ENCODE measurements at regions not wholly inside any gene's neighbourhood (a gene's known extent, or its start where the extent isn't known, plus 50 kb on each side); places are given as distances from the start of the nearest gene placed in this dataset.

DNA sequence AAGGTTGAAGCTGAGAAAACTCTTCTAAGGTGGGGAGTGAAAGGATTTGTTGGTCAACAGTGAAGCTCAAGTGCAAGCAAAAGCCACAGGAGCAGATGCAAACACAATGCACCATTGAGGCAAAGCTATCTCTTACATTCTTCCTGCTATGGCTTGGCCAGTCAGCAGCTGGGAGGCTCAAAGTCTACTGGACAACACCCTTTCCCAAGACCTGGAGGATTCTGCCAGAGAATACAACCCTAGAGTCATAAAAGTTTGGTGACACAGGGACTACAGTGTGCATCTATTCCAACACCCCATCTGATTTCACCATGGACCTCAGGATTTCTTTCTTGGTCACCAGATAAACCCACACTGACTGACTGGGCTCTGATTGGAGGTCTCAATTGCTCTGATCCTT is 342.0 kb downstream of the HRH4 start:
- TF ChIP-seq, protein P1, sequence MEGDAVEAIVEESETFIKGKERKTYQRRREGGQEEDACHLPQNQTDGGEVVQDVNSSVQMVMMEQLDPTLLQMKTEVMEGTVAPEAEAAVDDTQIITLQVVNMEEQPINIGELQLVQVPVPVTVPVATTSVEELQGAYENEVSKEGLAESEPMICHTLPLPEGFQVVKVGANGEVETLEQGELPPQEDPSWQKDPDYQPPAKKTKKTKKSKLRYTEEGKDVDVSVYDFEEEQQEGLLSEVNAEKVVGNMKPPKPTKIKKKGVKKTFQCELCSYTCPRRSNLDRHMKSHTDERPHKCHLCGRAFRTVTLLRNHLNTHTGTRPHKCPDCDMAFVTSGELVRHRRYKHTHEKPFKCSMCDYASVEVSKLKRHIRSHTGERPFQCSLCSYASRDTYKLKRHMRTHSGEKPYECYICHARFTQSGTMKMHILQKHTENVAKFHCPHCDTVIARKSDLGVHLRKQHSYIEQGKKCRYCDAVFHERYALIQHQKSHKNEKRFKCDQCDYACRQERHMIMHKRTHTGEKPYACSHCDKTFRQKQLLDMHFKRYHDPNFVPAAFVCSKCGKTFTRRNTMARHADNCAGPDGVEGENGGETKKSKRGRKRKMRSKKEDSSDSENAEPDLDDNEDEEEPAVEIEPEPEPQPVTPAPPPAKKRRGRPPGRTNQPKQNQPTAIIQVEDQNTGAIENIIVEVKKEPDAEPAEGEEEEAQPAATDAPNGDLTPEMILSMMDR (IDR thresholded peaks at IDR 0.05; ENCODE audit: control extremely low read depth in 1 of 3, insufficient read depth in 1 of 3, low read depth in 1 of 3, low read length in 3 of 3) = no peak
- TF ChIP-seq, protein P2, sequence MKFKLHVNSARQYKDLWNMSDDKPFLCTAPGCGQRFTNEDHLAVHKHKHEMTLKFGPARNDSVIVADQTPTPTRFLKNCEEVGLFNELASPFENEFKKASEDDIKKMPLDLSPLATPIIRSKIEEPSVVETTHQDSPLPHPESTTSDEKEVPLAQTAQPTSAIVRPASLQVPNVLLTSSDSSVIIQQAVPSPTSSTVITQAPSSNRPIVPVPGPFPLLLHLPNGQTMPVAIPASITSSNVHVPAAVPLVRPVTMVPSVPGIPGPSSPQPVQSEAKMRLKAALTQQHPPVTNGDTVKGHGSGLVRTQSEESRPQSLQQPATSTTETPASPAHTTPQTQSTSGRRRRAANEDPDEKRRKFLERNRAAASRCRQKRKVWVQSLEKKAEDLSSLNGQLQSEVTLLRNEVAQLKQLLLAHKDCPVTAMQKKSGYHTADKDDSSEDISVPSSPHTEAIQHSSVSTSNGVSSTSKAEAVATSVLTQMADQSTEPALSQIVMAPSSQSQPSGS (IDR thresholded peaks at IDR 0.05; ENCODE audit: low read length) = no peak
- TF ChIP-seq JUND (IDR thresholded peaks at IDR 0.05; ENCODE audit: low read length) = no peak
- TF ChIP-seq ZNF274 (IDR thresholded peaks at IDR 0.05; ENCODE audit: borderline replicate concordance, extremely low read depth, low read length) = no peak
- TF ChIP-seq EZH2 (IDR thresholded peaks at IDR 0.05; ENCODE audit: low read depth, low read length, severe bottlenecking) = no peak
